ENCODE measurements at regions not wholly inside any gene's neighbourhood (a gene's known extent, or its start where the extent isn't known, plus 50 kb on each side); places are given as distances from the start of the nearest gene placed in this dataset.
"Not testable (repeated sequence)": the region's sequence is repeated elsewhere in the genome, so short reads cannot be mapped to it uniquely, and the experiment has no call there.

- DNase-seq (ENCODE audit: low spot score): no peak
Observed at GRCh38 chr17:45646288-45646988, 137.7 kb upstream of the CRHR1 start.

- no peak for DNase-seq (ENCODE audit: low spot score)
Observed at GRCh38 chr17:45648642-45649041, 135.5 kb upstream of the CRHR1 start.

DNA sequence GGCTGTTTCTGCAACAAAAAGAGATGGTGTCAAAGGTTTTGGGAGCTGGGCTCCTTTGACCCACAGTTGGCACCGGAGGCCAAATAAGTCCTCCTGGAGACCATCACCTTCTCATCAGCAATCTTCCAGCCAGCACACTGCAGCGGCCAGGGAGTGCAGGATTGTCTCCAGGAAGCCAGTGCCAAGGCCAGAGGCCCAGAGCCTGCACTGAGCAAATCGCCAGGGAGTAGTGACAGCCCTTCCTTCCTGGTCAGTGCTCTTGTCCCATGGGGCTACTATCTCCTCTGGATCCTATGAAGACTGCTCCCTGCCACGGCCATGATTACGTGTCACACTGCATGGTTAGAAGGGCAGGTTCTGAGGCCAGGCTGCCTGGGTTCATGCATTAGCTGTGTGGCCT lies 134.3 kb upstream of the CRHR1 start:
- DNase-seq (ENCODE audit: low spot score): no peak

DNA sequence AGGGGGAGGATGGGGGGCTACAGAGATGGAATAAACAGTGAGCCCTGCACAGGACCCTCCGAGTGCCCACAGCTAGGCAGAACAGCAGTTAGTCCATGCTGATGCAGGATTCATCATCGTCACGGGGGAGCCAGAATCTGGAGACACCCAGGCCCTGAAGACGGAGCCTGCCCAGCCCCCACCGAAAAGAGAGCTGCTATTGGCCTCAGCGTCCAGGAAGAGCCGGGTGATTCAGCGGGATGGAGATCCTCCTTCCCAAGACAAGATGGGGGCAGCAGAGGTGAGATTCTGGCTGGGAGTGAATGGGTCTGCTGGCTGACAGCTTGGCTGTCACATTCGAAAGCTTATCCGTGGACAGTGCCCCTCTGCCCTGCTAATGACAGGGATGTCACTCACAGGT lies 133.6 kb upstream of the CRHR1 start:
- no peak for DNase-seq (ENCODE audit: low spot score)

DNA sequence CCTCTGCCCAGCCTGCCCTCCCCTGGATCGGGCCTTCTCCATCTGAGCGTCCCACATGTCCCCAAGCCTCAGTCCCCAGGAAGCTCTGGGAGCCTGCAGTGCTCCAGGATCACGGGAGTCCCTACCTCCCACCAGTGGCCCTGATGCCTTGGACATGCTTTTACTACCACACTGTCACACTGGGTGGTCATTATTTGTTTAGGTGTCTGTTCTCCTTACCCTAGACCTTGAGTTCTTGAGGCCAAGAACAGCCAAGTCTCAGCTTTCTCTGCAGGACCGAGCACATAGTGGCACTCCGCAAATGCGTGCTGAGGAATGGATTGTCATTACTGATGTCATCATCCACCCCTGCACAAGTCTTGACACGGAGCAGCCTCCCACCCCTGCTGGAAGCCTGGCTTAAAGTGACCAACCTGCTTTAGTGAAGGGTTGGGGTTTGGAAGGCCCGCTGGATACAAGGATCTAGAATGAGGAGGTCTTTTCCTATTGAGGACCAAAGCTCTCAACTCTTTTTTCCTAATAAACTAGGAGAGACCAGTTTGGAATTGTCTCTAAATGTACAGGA lies 132.9 kb upstream of the CRHR1 start:
- no peak for DNase-seq (ENCODE audit: low spot score)

DNA sequence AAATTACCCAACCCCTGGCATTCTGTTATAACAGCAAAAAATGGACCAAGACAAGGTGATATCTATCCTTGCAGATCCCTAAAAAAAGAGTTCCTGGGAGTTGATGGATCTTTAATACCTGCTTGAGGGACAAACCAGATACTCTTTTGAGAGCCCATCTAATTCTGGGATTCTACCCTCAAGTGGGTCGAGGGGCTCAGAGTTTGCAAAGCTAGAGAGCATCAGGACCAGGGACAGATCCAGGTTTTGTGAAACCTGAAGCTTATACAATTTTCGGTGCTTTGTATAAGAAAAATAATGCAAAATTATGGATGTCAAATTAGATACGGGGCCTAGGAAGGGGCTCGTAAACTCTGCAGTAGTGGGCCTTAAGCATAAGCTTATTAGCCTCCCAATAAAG lies 130.5 kb upstream of the CRHR1 start:
- no peak for DNase-seq (ENCODE audit: low spot score)

GRCh38 chr17:45656527-45657181 lies 127.5 kb upstream of the CRHR1 start:
- DNase-seq (ENCODE audit: low spot score): no peak

DNA sequence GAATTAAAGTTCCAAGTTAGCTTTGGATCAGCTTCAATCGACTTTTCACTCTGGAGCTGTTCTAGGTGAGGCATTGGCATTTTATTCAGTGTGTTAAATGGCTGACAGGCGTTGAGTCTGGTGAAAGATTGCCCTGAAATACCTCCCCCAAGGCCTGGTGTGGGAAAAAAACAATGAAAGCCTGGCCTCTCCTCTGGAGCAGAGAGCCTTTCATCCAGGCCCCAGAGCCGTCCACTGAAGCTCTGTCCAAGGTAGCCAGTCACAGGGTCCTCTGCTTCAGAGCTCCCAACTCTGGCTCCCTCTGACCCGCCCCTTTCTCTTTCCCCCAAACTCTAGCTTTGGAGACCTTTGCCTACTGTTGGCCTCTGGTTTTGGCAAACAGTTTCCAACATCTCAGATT lies 123.6 kb upstream of the CRHR1 start:
- DNase-seq (ENCODE audit: low spot score): no peak

GRCh38 chr17:45662432-45662831 lies 121.7 kb upstream of the CRHR1 start:
- no peak for DNase-seq (ENCODE audit: low spot score)

GRCh38 chr17:45663772-45664171 lies 120.3 kb upstream of the CRHR1 start:
- no peak for DNase-seq (ENCODE audit: low spot score)

DNA sequence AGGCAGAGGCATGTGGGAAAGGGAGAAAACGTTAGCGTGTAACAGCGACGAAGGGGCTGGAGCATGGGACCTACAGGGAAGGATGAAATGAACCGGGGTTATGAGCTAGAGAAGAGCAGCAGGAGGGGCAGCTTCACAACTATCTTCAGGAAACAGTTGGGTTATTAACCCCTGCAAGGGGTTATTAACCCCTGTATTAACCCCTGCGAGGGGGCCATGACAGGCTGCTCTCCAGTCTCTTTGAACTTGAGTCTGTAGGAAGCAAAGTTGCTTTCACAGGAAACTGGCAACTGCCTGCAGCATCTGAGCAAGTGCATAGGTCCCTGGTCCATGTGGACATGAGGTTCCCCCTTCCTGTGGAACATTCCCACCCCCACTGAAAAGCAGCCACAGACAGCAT lies 119.2 kb upstream of the CRHR1 start:
- DNase-seq (ENCODE audit: low spot score): no peak

- DNase-seq (ENCODE audit: low spot score): no peak
Observed at GRCh38 chr17:45666046-45666600, 118.0 kb upstream of the CRHR1 start.

DNA sequence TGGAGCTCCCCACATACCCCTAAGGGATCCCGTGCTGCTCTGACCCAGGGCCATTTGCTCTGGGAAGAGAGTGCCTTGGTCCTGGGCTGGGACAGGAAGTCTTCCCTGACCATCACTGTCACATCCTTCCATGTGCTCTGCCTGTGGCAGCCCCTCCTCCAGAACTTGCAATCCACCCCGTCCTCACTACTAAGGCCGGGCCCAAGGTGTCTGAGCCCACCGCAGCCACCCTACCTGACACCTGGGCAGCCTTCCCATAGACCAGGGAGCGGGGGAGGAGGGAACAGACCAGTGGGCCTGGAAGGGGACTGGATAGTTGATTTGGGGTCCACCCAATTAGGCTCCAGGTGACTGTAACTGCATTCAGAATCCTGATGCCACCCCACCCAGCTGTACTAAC lies 117.5 kb upstream of the CRHR1 start:
- no peak for DNase-seq (ENCODE audit: low spot score)

DNA sequence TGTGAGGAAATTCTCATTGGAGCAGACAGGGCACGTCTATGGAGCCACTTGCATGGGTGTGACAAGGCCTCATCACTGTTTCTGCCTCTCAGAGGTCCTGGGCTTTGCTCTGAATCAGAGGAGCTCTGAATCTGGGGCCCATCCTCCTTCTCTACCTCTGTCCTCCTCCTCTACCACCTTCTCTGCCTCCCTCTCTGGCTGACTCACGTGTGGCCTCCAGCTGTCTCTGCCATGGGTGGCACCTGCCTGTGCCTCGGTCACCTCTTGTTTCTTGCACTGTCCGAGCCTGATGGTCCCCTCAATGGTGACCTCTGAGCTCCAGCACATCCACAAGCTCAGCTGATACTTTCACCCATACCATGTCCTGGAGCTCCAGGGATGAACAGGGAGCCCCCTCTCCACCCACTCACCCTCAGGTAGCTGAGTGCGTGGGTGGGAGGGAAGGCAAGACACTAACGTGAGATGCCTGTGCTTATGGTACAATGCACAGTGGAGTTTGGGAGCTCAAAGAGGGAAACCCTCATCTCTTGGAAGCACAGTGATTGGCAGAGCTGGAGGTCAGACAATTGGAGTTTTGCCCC lies 116.4 kb upstream of the CRHR1 start:
- no peak for DNase-seq (ENCODE audit: low spot score)

DNA sequence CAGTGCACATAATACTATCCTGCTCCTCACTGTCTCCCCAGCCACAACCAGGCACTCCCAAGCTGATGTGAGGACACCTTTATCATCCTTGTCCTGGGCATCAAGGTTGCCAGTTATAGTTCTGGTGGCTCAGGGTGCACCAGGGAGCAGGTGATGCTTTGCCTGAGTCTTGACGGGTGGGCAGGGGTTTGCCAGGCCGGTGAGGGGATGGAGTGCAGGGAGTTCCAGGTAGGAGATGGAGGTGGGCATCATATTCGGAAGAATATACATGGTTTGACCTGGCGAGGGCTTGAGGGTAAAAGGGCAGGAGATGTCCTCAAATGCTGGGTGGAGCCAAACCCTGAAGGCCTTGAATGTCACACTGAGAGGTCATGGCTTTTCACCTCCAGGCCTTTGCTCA lies 115.8 kb upstream of the CRHR1 start:
- DNase-seq (ENCODE audit: low spot score): no peak

DNA sequence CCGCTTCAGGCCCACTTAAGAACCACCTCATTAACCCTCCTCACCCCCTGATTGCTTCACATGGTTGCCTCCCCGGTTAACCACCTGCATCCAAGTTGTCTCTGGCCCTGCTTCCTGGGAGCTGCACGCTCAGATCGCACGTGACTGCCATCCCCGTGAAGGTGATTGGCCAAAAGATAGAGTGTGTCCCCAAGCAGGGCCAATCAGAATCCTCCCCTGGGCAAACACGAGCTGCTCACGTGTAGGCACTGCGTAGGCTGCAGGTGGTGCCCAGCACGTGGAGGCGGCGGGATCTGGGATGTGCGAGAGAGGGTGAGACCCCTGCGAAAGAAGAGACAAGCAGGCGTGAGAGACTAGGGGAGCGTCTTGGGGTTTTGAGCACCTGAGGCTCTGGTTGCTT lies 111.8 kb upstream of the CRHR1 start:
- DNase-seq (ENCODE audit: low spot score): no peak

DNA sequence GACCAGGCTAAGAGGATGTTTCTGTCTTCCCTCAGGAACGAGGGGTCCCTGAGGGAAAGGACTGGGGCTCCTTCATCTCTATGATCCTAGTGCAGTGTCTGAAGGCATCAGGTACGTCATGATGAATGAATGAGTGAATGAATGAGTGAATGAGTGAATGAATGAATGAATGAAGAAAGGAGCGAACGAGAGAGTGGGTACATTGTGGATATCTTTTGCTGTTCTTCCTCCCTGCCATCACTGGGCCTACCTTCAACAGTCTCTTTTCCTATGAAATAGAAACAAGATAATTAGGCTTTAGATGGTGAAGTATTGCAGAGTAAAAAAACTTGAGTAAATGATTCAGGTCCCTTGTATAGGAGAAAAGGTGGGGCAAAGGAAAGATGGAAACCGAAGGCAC lies 111.3 kb upstream of the CRHR1 start:
- no peak for DNase-seq (ENCODE audit: low spot score)

DNA sequence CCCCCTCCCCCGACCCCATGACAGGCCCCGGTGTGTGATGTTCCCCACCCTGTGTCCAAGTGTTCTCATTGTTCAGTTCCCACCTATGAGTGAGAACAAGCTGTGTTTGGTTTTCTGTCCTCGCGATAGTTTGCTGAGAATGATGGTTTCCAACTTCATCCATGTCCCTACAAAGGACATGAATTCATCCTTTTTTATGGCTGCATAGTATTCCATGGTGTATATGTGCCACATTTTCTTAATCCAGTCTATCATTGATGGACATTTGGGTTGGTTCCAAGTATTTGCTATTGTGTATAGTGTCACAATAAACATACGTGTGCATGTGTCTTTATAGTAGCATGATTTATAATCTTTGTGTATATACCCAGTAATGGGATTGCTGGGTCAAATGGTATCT lies 110.4 kb upstream of the CRHR1 start:
- not testable (repeated sequence) for DNase-seq (ENCODE audit: low spot score)

GRCh38 chr17:45675012-45675411 lies 109.1 kb upstream of the CRHR1 start:
- DNase-seq (ENCODE audit: low spot score): no peak

GRCh38 chr17:45675892-45676291 lies 108.2 kb upstream of the CRHR1 start:
- DNase-seq (ENCODE audit: low spot score): no peak

DNA sequence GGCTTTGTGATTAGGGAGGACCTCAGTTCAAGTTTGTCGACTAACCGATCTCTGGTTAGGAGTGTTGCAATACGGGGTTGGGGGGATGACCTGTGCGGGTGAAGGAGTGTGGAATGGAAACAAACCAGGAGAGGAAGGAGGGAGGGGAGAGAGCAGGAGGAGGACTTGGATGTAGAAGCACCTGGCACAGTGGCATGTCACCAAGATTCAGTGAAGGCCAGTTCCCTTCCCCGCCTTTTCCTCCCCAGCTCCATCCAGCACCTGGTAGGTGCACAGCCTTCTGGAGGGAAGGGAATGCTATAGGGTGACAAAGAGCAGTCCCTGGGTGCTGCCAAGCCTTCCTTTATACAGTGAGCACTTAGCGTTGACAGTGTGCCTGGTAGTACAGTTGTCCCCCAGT lies 107.4 kb upstream of the CRHR1 start:
- DNase-seq (ENCODE audit: low spot score): no peak

- no peak for DNase-seq (ENCODE audit: low spot score)
Observed at GRCh38 chr17:45677770-45678169, 106.3 kb upstream of the CRHR1 start.

GRCh38 chr17:45679426-45679825 lies 104.7 kb upstream of the CRHR1 start:
- DNase-seq (ENCODE audit: low spot score): no peak

Data from AG08395 (cell line).